Sciatic nerve (tissue), 2 donors: ENCODE measurements at regions not wholly inside any gene's neighbourhood (a gene's known extent, or its start where the extent isn't known, plus 50 kb on each side); places are given as distances from the start of the nearest gene placed in this dataset.

Experiments
- ATAC-seq: fragments of 200-7000 bp; cut with Tn5 transposase; one replicate; pipeline ENCODE4 v1.9.1; 2020; ENCODE audit warnings: mild to moderate bottlenecking, moderate library complexity
- DNase-seq: peaks from one replicate; pipeline ENCODE4 v3.0.0-alpha.2; 2020; ENCODE audit warnings: low spot score
- intact Hi-C: fragments of 100-400 bp; cut with DNase I; formaldehyde crosslinking; loops from one replicate; pipeline ENCODE4 v1.14.2; 2022
- donor health status: DM: no; HTN: no; CAD: no.
- donor health status: DM: no; HTN: no; CAD: no.

DNA sequence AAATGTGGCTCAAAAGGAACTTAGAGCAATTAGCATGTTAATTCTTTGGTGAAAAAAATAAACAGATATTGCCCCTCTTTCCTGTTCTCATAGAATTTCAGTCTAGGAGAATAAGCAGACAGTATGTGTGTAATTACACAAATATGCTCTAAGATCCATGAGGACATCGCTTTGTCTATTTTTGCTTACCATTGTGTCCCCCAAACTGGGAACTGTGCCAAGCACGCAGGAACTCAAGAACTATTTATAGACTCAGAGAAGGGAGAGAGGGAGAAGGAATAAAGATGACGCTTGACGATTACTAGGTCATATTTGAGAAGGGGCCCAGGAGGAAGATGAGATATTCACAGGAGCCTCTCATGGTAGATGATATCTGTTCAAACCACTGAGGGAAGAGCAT is 692.6 kb downstream of the RAB28 start:
- ATAC-seq (no peak), DNase-seq (no peak)
- intact Hi-C loops, result no loop called here

DNA sequence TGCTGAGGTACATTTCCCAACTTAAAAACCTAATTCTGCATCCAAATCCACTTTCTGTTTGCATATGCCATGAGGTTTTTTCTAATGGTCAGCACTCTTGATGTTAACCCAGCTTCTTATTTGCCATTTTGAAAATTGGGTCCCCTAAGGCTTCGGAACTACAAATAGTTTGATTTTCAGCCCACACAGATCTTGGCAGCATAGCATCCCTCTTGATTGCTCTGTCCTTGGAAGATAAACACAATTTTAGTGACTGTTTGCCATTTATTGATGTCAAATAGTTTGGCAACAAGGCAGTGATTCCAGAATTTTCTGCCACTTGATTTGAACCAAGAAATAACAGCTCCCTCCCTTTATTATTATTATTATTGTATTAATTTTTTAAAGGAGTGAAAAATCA is 696.9 kb downstream of the RAB28 start:
- intact Hi-C loops, result no loop called here
- DNase-seq (no peak), ATAC-seq (no peak)

DNA sequence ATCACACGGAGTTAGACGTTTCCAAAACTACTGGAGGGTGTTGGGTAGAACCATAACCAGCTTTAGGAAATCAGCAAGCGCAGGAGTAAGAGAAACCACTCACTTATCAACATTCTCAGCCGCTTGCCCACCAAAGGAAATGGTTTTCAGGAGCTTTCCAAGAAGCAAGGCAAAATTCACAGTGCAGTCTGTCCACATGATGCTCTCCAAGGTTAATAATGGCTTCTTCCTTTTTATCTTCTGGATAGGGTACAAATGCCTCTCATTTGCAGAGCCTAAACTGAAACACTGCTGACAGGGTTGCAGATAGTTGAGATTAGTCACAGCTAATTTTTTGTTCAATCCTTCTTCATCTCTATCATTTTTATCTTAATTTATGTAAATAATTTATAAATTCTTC is 705.4 kb downstream of the RAB28 start:
- intact Hi-C loops, result no loop called here
- ATAC-seq (no peak), DNase-seq (no peak)

DNA sequence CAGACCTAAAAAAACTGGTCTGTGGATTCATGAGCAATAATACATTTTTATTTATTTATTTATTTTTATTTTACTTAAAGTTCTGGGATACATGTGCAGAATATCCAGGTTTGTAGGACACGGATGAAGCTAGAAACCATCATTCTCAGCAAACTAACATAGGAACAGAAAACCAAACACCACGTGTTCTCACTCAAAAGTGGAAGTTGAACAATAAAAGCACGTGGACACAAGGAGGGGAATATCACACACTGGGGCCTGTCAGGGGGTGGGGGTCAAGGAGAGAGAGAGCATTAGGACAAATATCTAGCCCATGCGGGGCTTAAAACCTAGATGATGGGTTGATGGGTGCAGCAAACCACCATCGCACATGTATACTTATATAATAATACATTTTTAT is 705.9 kb downstream of the RAB28 start:
- ATAC-seq (no peak), DNase-seq (no peak)
- intact Hi-C loops, result no loop called here

DNA sequence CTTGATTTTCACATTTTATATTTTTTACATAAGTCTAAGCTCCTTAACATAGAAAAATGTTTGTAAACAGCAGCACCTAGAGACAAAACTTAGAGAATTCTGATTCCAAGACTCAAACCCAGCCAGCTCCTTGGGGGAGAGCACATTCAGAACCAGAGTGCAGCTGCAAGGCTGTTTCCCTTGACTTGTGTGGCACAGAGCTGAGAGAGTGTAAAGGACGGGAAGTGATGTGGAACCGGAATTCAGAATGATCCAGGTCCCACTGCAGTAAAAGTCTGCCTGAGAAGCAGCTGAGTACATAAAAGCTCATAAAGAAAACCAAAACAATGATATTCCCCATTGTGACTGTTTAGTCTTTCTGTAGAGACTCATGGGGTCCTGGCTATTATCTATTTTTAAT is 713.8 kb downstream of the RAB28 start:
- DNase-seq, result no peak
- intact Hi-C loops, result no loop called here
- no peak for ATAC-seq

DNA sequence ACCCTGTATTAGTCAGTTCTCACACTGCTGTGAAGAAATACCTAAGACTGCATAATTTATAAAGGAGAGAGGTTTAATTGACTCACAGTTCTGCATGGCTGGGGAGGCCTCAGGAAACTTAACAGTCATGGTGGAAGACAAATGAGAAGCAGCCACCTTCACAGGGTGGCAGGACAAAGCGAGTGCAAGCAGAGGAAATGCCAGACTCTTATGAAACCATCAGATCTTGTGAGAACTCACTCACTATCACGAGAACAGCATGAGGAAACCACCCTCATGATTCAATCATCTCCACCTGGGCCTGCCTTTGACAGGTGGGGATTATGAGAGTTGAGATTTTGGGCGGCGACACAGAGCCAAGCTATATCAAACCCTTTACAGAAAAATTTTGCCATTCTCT is 722.4 kb downstream of the RAB28 start:
- DNase-seq (no peak), ATAC-seq (no peak)
- intact Hi-C loops, result no loop called here

DNA sequence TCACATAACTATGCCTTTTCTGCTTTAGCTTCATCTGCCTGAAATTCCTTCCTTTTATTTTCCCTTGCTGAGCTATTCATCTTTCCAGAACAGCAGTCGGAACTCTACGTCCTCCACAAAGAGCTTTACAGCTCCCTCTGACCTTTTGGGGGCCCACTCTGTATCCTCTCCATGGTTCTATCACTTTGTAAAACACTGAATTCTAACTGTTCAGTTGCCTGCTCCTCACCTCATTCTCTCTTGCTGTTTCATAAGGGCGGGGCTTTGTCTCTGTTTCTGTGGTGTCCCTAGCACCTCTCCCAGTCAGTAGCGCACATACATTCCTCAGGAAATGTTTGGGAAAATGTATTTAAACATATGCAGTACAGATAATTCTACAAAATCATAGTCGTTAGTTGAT is 737.0 kb downstream of the RAB28 start:
- DNase-seq, result no peak
- intact Hi-C loops, result no loop called here
- ATAC-seq, result no peak

DNA sequence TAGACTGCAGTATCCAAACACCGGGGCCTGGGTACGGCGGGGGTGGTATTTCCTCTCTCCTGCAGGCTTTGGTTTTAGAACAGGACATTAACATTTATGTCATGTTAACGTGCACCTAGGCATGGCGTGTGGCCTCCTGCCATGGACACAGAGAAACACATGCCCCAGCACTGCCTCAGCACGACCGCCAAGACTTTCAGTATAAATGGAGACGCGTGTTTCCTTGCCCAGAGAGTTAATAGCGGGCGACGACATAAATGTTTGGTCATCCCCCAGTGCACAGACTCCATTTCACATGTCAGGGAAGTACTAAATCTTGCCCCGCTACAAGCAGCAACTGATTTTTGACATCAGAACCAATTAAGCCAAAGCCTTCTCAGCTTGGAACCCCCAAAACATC is 737.9 kb downstream of the RAB28 start:
- ATAC-seq, result no peak
- no peak for DNase-seq
- intact Hi-C loops, result no loop called here

DNA sequence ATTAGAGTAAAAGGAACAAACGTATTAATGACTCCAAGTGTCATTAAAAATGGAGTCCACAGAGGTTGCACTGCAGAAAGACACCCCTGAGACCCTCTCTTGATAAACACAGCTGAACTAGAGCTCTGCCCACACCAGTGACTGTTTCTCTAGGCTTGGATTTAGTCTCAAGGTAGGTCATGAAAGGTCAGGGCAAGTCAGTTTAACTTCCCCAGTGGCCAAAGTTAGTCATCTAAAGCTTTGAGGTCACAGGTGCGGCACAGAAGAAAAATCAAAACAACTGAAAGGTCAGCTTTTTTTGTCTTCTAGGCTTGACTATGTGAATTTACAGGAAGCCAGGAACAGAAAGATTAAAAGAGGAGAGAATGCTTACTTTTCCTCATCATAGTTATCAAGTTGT is 749.6 kb downstream of the RAB28 start:
- DNase-seq (no peak), ATAC-seq (no peak)
- intact Hi-C loops, result no loop called here

DNA sequence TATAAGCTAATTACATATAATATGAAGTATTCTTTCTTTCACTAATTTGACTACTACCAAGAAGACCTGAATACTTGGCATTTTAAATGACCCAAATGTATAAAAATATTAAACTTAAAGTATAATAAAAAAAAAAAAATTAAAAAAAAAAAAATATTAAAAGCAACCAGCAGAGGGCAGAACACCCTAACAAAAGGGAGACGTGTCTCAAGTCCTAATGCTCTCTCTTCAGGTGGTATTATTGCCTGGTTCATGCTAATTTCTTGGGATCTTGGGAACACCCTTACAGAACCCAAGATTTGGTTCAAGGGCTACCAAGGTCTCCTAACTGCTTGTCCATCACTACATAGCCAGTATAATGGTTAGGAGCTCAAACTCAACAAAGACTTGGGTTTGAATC is 754.8 kb downstream of the RAB28 start:
- no peak for ATAC-seq
- intact Hi-C loops, result no loop called here
- no peak for DNase-seq

DNA sequence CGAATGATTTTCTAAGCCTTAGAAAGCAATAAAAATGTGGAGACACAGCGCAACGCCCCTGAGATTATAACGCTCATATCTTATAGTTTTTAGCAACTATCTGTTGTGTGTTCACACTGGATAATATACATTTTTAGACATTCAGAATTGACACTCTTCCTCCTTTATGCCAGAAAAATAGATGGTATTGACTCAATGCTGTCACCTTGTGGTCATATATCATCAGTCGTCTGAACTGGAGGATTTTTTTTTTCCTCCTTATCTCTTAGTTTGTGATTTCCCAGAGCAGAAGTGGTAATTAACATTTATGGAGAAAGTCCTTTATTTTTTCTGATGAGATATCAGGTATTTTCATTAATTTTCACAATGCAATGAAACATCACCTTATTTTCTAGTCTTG is 759.6 kb downstream of the RAB28 start:
- intact Hi-C loops, result no loop called here
- DNase-seq (no peak), ATAC-seq (no peak)

DNA sequence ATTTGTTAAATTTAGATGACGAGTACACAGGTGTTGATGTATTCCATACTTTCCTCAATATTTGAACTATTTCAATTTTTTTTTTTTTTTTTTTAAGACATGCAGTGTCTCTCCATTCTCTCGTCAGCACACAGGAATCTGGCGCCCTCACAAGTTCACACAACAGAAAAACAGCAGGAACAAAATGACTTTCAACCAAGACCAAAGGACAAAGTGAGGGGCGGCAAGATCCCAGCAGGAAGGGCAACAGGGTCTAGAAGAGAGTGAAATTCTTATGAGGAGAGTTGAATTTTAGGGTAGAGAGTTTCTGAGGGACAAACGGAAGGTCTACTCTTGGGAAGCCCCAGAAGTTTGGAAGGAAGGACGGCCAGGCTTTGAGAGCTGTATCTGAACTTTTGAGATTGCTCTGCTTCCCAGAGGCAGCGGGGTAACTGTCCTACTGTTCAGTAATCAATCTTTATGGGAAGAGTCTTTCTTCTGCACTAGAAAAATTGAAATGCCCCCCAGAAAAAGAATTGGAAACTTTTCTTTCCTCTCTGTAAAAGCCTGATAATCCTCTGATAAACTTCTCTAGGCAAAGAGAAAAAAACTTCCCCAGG is 760.2 kb downstream of the RAB28 start:
- DNase-seq (no peak), ATAC-seq (no peak)
- intact Hi-C loops, result no loop called here

DNA sequence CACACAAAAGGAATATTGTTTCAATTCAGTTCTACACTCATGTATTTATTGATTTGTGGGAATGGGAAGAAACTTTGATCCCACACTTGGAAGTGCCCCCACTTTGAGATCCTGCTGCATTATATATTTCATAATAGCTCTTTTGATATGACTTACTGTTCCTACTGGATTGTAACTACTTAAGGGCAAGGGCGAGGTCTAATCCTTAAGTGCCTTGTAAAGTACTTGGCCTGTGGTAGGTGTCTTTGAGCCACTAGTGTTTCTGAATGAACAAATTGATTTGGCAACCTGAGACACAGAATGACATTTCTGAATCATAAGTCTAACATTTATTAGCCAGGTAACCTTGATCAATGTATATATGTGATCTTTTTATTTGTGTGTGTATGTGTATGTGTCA is 767.2 kb downstream of the RAB28 start:
- ATAC-seq, result no peak
- no peak for DNase-seq
- intact Hi-C loops, result no loop called here

DNA sequence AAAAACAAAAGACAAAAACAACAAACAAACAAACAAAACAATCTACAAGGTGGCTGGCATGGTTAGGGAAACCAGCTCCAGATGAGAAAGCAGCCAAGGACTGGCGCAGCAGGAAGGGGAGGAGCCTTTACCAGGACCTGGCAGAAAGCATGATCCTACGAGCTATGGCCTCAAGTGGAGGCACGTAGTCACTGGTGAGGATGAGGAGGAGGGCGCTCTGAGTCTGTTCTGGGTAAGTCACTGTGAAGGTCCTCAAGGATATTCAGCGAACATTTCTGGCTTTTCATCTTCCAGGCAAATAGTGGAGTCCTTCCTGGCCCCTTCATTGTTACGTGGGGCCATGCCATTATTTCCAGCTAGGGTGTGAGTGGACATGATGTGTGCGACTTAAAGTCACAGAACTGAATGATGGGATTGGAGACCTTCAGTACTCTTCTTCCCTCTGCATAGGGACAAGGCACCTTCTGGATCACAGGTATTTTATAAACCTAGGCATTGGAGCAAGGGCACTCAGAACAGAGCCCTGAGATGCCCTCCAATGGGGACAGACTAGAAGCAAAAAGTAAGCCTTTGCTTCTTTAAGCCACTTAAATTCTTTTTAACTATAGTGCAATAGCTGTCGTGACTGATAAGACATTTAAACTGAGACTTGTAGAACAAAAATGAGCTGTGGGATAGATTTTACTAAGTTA is 771.3 kb downstream of the RAB28 start:
- intact Hi-C loops, result no loop called here
- DNase-seq (no peak), ATAC-seq (no peak)

DNA sequence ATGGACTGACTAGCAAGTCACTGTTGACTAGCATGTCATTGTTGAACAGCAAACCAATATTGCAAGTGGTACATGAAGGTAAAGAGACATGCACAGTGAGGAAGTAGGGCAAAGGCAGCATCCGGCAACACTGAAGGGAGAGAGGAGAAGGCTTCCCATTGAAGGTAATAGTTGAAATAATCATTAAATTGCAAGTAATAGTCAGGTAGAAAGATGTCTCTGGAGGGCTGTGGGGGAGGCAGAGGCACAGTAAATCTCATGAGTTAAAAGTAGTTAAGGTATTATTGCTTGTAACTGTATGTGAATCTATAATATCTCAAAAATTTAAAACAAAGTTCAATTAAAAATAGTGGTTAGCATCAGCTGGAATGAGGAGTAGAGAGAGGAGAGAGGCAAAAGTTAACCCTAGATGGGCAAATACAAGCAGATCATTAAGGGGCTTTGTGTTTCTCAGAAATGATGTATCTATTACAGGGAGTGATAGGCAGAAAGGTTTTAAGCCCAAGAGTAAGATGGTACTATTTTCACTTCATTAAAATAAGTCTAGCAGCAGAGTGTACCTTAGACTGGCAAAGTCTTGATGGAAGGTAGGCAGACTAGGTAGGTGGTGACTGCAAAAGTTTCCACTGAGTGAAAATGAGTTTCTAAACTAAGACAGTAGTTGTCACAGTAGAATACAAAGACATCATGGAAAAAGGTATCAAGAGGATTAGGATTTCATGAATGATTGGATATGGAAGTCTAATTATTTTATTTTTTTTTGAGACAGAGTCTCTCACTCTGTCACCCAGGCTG is 776.6 kb downstream of the RAB28 start:
- intact Hi-C loops, result no loop called here
- no peak for DNase-seq
- no peak for ATAC-seq

DNA sequence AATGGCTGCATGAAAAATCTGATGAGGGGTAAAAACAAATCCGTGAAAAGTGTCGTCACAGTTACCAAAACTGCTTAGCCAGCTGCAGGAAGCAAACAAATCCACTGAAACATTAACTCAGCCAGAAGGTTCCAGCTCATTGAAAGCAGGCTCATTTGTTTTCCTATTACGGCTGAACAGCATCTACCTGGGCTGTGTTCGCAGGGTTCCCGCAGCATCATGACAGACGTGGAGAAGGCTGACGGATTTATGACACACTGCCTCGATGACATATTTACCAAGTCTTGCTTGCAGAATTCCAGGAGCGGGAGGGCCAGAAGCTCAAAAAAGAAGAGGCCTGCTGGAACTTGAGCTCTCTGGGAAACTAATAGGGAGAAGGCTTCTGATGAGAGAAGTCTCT is 781.1 kb downstream of the RAB28 start:
- intact Hi-C loops, result no loop called here
- ATAC-seq (no peak), DNase-seq (no peak)

DNA sequence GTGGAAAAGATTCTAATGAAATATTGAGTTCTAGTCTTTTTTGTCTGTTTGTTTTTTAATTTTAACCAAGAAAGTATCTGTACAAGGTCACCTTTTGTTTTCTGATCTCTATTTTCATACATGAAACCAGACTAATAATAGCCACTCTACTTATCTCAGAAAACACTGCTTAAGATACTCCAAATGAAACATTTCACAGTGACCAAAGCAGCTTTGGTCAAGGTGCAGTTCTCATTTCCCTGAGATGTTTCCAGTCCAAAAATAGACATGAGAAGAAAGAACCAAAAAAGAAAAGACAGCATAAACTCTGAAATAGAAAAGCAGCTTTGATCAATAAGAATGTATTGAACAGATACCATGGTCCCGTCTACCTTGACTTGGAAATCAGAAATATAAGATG is 782.8 kb downstream of the RAB28 start:
- DNase-seq (no peak), ATAC-seq (no peak)
- intact Hi-C loops, result no loop called here

DNA sequence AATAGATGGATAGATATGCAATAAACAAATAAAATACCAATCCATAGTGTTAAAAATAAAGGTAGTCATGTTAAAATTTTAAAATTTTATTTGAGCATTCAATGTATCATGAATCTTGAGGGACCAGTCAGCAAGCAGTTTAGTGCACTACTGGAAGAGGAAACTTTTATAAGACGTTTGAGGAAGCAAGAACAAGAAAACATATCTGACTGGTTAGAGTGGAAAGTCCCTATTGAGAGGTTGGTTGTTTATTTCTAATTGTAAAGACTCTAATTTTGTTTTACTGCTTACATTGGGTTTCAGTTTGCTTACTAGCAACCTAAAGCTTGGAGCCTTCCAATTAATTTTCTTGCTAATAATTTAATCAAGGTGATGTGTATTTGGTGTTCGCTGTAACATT is 786.2 kb downstream of the RAB28 start:
- intact Hi-C loops, result no loop called here
- ATAC-seq (no peak), DNase-seq (no peak)

DNA sequence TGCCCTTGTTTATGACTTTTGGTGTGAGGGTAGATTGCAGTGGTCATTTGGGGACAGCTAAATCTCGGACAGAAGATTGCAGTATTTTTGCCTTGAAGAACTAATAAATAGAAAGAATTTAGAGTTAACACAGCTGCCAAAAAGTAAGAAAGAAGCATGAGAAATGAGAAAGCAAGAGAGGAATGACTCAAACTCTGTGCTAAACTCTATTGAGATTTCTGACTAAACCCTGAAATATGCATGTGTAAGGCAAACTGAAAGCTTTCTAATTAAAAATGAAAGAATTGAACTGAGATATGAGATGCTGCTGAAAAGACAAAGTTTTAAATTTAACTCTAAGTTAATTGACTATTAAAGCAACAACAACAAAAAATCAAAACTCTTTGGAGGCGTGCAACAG is 791.3 kb downstream of the RAB28 start:
- DNase-seq (no peak), ATAC-seq (no peak)
- intact Hi-C loops, result no loop called here

DNA sequence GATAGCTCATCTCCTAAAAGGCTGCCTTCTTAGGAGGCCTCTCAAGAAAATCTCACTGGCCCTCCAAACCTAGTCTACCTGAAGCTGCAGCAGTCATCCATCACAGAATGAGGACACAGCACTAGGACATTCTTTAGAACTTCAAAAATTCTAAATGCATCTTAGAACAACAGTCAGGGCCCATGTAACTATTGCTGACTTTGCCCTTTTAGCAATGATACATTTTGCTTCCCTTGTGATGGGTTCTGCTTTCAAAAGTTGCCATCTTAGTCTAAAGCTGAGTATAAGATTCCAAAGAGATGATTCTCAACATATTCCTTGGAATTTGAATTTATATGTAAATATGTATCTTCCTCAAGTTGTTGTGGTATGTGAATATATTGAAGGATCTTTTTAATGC is 793.0 kb downstream of the RAB28 start:
- intact Hi-C loops, result no loop called here
- DNase-seq (no peak), ATAC-seq (no peak)

DNA sequence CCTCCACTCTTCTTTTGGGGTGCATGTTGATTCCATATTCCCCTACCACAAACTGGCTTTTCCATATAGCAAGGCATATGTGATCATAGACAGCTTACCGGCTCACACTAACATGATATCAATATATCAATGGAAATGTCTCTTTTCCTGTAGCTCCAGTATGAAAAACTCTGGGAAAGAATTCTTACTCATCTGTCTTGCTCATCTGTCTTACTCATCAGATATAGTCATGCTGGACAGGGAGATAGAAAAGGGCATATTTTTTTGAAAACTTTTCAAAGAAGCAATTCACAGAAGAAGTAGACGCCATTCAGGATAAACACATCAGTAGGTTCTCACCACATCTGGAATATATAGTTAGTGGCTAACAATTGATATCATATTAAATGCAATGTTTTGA is 794.7 kb downstream of the RAB28 start:
- DNase-seq (no peak), ATAC-seq (no peak)
- intact Hi-C loops, result no loop called here
